Uterus (tissue), 3 donors: ENCODE measurements at regions not wholly inside any gene's neighbourhood (a gene's known extent, or its start where the extent isn't known, plus 50 kb on each side); places are given as distances from the start of the nearest gene placed in this dataset.
"Not testable (repeated sequence)": the region's sequence is repeated elsewhere in the genome, so short reads cannot be mapped to it uniquely, and the experiment has no call there.

ENCODE experiments used
- DNase-seq, 2 donors: peaks; one replicate each; pipeline ENCODE4 v3.0.0-alpha.2; 2019 to 2020
- H3K27ac ChIP-seq, 2 donors: fragments of 200-600 bp; sonication (generic); 1 replicate in 1 of 2; 2 replicates in 1 of 2; pipeline ENCODE4 v1.5.1; 2016 to 2018
- H3K27me3 ChIP-seq, 2 donors: fragments of 200-600 bp; sonication (generic); one replicate each; pipeline ENCODE4 v1.5.1; 2018 to 2019; ENCODE audit warnings: control low read depth in 1 of 2
- H3K36me3 ChIP-seq, 2 donors: fragments of 200-600 bp; sonication (generic); one replicate each; pipeline ENCODE4 v1.5.1; 2019; ENCODE audit warnings: control low read depth in 1 of 2
- H3K4me1 ChIP-seq, 2 donors: fragments of 200-600 bp; sonication (generic); one replicate each; pipeline ENCODE4 v1.5.1; 2018 to 2019; ENCODE audit warnings: control low read depth in 1 of 2
- H3K4me3 ChIP-seq, 2 donors: fragments of 200-600 bp; sonication (generic); 1 replicate in 1 of 2; 2 replicates in 1 of 2; pipeline ENCODE4 v1.5.1; 2018 to 2019; ENCODE audit warnings: mild to moderate bottlenecking in 1 of 2
- H3K9me3 ChIP-seq, 2 donors: fragments of 200-600 bp; sonication (generic); one replicate each; pipeline ENCODE4 v1.5.1; 2019; ENCODE audit warnings: control low read depth in 1 of 2
- intact Hi-C: fragments of 100-400 bp; cut with DNase I; formaldehyde crosslinking; loops from one replicate; pipeline ENCODE4 v1.15.1; 2023; ENCODE audit warnings: low total_unique reads
- donor health status: DM: yes; HTN: yes; CAD: no.

- H3K27me3 ChIP-seq, H3K4me3 ChIP-seq, H3K9me3 ChIP-seq, H3K36me3 ChIP-seq, intact Hi-C loops, H3K27ac ChIP-seq, DNase-seq, H3K4me1 ChIP-seq: not testable (repeated sequence)
These were observed 153.4 kb downstream of the CWH43 start for GRCh38 chr4:49139513-49139912.

GRCh38 chr4:49140351-49140750 lies 154.3 kb downstream of the CWH43 start:
- H3K9me3 ChIP-seq, H3K27ac ChIP-seq, H3K4me3 ChIP-seq, intact Hi-C loops, H3K4me1 ChIP-seq, H3K36me3 ChIP-seq, H3K27me3 ChIP-seq: not testable (repeated sequence)
- peak; percentile 25 to 38 for DNase-seq

- H3K9me3 ChIP-seq, intact Hi-C loops, H3K27ac ChIP-seq, H3K4me3 ChIP-seq, H3K36me3 ChIP-seq, H3K27me3 ChIP-seq, H3K4me1 ChIP-seq, DNase-seq: not testable (repeated sequence)
These were observed 155.9 kb downstream of the CWH43 start for GRCh38 chr4:49141955-49142354.

GRCh38 chr4:49147143-49147542 lies 161.1 kb downstream of the CWH43 start:
- H3K36me3 ChIP-seq, DNase-seq, H3K27me3 ChIP-seq, H3K27ac ChIP-seq, H3K4me3 ChIP-seq, intact Hi-C loops, H3K9me3 ChIP-seq, H3K4me1 ChIP-seq: not testable (repeated sequence)

GRCh38 chr4:49147596-49147995 lies 161.5 kb downstream of the CWH43 start:
- H3K4me1 ChIP-seq, intact Hi-C loops, H3K9me3 ChIP-seq, H3K4me3 ChIP-seq, DNase-seq, H3K27ac ChIP-seq, H3K36me3 ChIP-seq, H3K27me3 ChIP-seq: not testable (repeated sequence)

GRCh38 chr4:49149006-49149975 lies 163.2 kb downstream of the CWH43 start:
- H3K4me3 ChIP-seq, intact Hi-C loops, H3K27me3 ChIP-seq, H3K36me3 ChIP-seq, H3K9me3 ChIP-seq, H3K27ac ChIP-seq, DNase-seq, H3K4me1 ChIP-seq: not testable (repeated sequence)

GRCh38 chr4:49150351-49151083 lies 164.4 kb downstream of the CWH43 start:
- H3K27me3 ChIP-seq, H3K27ac ChIP-seq, DNase-seq, H3K4me3 ChIP-seq, H3K36me3 ChIP-seq, intact Hi-C loops, H3K9me3 ChIP-seq, H3K4me1 ChIP-seq: not testable (repeated sequence)

- H3K4me3 ChIP-seq, H3K27ac ChIP-seq, DNase-seq, intact Hi-C loops, H3K4me1 ChIP-seq, H3K27me3 ChIP-seq, H3K9me3 ChIP-seq, H3K36me3 ChIP-seq: not testable (repeated sequence)
These were observed 166.9 kb downstream of the CWH43 start for GRCh38 chr4:49153011-49153410.

- H3K4me1 ChIP-seq, H3K36me3 ChIP-seq, intact Hi-C loops, H3K9me3 ChIP-seq, H3K27me3 ChIP-seq, DNase-seq, H3K4me3 ChIP-seq, H3K27ac ChIP-seq: not testable (repeated sequence)
These were observed 168.4 kb downstream of the CWH43 start for GRCh38 chr4:49154308-49155103.

GRCh38 chr4:49155270-49155669 lies 169.2 kb downstream of the CWH43 start:
- H3K36me3 ChIP-seq, H3K27me3 ChIP-seq, DNase-seq, H3K4me3 ChIP-seq, H3K4me1 ChIP-seq, H3K27ac ChIP-seq, intact Hi-C loops, H3K9me3 ChIP-seq: not testable (repeated sequence)

- H3K36me3 ChIP-seq, H3K27me3 ChIP-seq, H3K9me3 ChIP-seq, intact Hi-C loops, DNase-seq, H3K4me1 ChIP-seq, H3K4me3 ChIP-seq, H3K27ac ChIP-seq: not testable (repeated sequence)
These were observed 170.2 kb downstream of the CWH43 start for GRCh38 chr4:49156309-49156708.

GRCh38 chr4:49157630-49158029 lies 171.6 kb downstream of the CWH43 start:
- H3K27ac ChIP-seq, intact Hi-C loops, H3K4me1 ChIP-seq, DNase-seq, H3K27me3 ChIP-seq, H3K9me3 ChIP-seq, H3K4me3 ChIP-seq, H3K36me3 ChIP-seq: not testable (repeated sequence)

GRCh38 chr4:49161111-49161541 lies 175.1 kb downstream of the CWH43 start:
- H3K27me3 ChIP-seq, H3K9me3 ChIP-seq, intact Hi-C loops, DNase-seq, H3K36me3 ChIP-seq, H3K4me3 ChIP-seq, H3K27ac ChIP-seq, H3K4me1 ChIP-seq: not testable (repeated sequence)
